Heart right ventricle (tissue), 16 donors: ENCODE measurements at regions not wholly inside any gene's neighbourhood (a gene's known extent, or its start where the extent isn't known, plus 50 kb on each side); places are given as distances from the start of the nearest gene placed in this dataset.

Experiments
- ATAC-seq, 8 donors: fragments of 200-7000 bp; cut with Tn5 transposase; one replicate each; pipeline ENCODE4 v1.9.1; 2020; ENCODE audit warnings: mild to moderate bottlenecking in 8 of 8, moderate library complexity in 8 of 8, moderate number of reproducible peaks in 1 of 8
- DNase-seq, 2 donors: peaks; one replicate each; pipeline ENCODE4 v3.0.0-alpha.2; 2020
- H3K27ac ChIP-seq, 10 donors: fragments of 200-600 bp; sonication (generic) in 2 of 10; one replicate each; pipeline versions ENCODE4 v1.5.0 to v1.8.0; 2020 to 2022; ENCODE audit warnings: mild to moderate bottlenecking in 3 of 10
- H3K27me3 ChIP-seq, 7 donors: fragments of 200-600 bp; one replicate each; pipeline ENCODE4 v1.8.0; 2021 to 2022; ENCODE audit warnings: mild to moderate bottlenecking in 2 of 7
- H3K36me3 ChIP-seq, 9 donors: fragments of 200-600 bp; sonication (generic) in 1 of 9; one replicate each; pipeline versions ENCODE4 v1.5.0 to v1.8.0; 2020 to 2022; ENCODE audit warnings: mild to moderate bottlenecking in 2 of 9
- H3K4me1 ChIP-seq, 9 donors: fragments of 200-600 bp; sonication (generic) in 1 of 9; one replicate each; pipeline versions ENCODE4 v1.5.0 to v1.8.0; 2020 to 2022; ENCODE audit warnings: mild to moderate bottlenecking in 4 of 9
- H3K4me3 ChIP-seq, 10 donors: fragments of 200-600 bp; sonication (generic) in 2 of 10; one replicate each; pipeline versions ENCODE4 v1.5.0 to v1.8.0; 2020 to 2022; ENCODE audit warnings: mild to moderate bottlenecking in 7 of 10, moderate library complexity in 2 of 10
- H3K9me3 ChIP-seq, 11 donors: fragments of 200-600 bp in 10 of 11; sonication (generic) in 2 of 11; one replicate each; pipeline versions ENCODE4 v1.5.0 to v1.8.0; 2013 to 2022; ENCODE audit warnings: mild to moderate bottlenecking in 2 of 11, control low read depth in 1 of 11, moderate library complexity in 1 of 11
- WGBS, 2 donors: extraction: QIAGEN DNeasy Blood & Tissue Kit; methylation state at CpG; one replicate each; pipeline ENCODE4 v1.1.7; 2013; ENCODE audit warnings: inconsistent platforms in 1 of 2; 5-methylcytosine and 5-hydroxymethylcytosine counted together
- intact Hi-C, 10 donors: fragments of 100-400 bp; cut with DNase I; formaldehyde crosslinking; loops; one replicate each; pipeline versions ENCODE4 v1.11.1 to v1.14.2; 2022
- TF ChIP-seq, protein P1 (sequence below), 9 donors: fragments of 200-600 bp; sonication (generic) in 2 of 9; IDR thresholded peaks; one replicate each; pipeline versions ENCODE4 v1.5.0 to v1.8.0; 2021 to 2022; ENCODE audit warnings: antibody characterized with exemption in 9 of 9, mild to moderate bottlenecking in 5 of 9, moderate library complexity in 1 of 9
- donor health status: Arrhythmogenic right ventricular cardiomyopathy.
- donor health status: ischemic (EF 13 %, LVEDD 7.1; RV severe dilation, severe dysfunction).
- donor health status: healthy with polysubstance abuse.
- donor health status: DM: no; HTN: yes; CAD: no.
- donor health status: DM: no; HTN: no; CAD: no.
- donor health status: ischemic (EF 25% LVEDD 6.9; RV normal size, moderate dysfunction).
- donor health status: ischemic (EF 25% LVEDD 5.7; RV mildly dilated, moderate dysfunction).
- donor health status: healthy.
- donor health status: DM: yes; HTN: yes; CAD: no.
- donor health status: Ischemic cardiomyopathy.
- donor health status: ischemic (EF 35%, LVEDD 5.7; RV mildly dilated, moderate dysfunction).
- donor health status: nonischemic (EF 11% LVEDD 7.7; RV severe dilation, severe dysfunction).
- donor health status: DM: yes; HTN: yes; CAD: no.
- donor health status: PGD.
- donor health status: ischemic (EF 29% LVEDD 5.4; RV normal size, mild dysfunction).
- donor health status: nonischemic (EF 23%, LVEDD 6.1; RV moderate dilation, normal function).

GRCh38 chr7:132720835-132721234, 144.6 kb upstream of the PLXNA4 start:
- Histone ChIP-seq H3K36me3 (no peaks in the 10 kb centered on the region), H3K9me3 (peaks cover 0 to 20% (median 0%) of the 10 kb centered on the region in 11 donors), H3K27ac (no peak overlapping the region), H3K27me3 (no peaks in the 10 kb centered on the region), H3K4me3 (no peak overlapping the region), H3K4me1 (no peaks in the 10 kb centered on the region)
- ATAC-seq (no peak), DNase-seq (no peak)
- TF ChIP-seq, protein P1, sequence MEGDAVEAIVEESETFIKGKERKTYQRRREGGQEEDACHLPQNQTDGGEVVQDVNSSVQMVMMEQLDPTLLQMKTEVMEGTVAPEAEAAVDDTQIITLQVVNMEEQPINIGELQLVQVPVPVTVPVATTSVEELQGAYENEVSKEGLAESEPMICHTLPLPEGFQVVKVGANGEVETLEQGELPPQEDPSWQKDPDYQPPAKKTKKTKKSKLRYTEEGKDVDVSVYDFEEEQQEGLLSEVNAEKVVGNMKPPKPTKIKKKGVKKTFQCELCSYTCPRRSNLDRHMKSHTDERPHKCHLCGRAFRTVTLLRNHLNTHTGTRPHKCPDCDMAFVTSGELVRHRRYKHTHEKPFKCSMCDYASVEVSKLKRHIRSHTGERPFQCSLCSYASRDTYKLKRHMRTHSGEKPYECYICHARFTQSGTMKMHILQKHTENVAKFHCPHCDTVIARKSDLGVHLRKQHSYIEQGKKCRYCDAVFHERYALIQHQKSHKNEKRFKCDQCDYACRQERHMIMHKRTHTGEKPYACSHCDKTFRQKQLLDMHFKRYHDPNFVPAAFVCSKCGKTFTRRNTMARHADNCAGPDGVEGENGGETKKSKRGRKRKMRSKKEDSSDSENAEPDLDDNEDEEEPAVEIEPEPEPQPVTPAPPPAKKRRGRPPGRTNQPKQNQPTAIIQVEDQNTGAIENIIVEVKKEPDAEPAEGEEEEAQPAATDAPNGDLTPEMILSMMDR (IDR thresholded peaks at IDR 0.05): no peak
- intact Hi-C loops: no loop called here
- WGBS, 2 donors: 64 to 80% methylated on average over 5 of the region's 5 CpGs

DNA sequence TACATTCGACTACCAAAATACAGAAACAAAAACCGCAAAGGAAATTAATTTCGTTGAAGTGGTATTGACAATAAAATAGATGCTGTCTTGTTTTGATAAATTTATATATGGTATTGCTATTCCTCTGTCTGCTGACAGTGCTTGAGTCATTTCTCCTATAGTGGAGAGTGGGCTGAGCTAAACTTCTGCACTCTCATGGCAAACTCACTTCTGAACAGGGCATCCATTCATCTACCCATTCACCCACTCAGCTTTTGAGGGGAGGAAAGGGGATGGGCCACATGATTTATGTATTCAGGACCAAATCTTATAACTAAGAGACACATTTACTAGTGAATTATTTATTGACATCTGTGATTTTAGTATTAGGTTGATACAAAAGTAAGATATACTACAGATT, 137.6 kb upstream of the PLXNA4 start:
- Histone ChIP-seq H3K4me1 (no peaks in the 10 kb centered on the region), H3K27ac (no peak overlapping the region), H3K36me3 (no peaks in the 10 kb centered on the region), H3K27me3 (no peaks in the 10 kb centered on the region), H3K9me3 (peaks cover 0 to 6% (median 0%) of the 10 kb centered on the region in 11 donors), H3K4me3 (no peak overlapping the region)
- no peak for DNase-seq
- TF ChIP-seq, protein P1 (IDR thresholded peaks at IDR 0.05): no peak
- intact Hi-C loops: loop anchor here in 1 of 10 donors (10.0 kb wide), 1 partner anchor 721 kb away; no protein-coding TSS in a partner anchor
- 89 to 92% methylated on average over 3 of the region's 3 CpGs for WGBS, 2 donors
- ATAC-seq: no peak

GRCh38 chr7:132709971-132710567, 133.8 kb upstream of the PLXNA4 start:
- DNase-seq (peak in 1 of 2 donors; percentile 11), ATAC-seq (no peak)
- Histone ChIP-seq H3K4me3 (no peak overlapping the region), H3K27me3 (no peaks in the 10 kb centered on the region), H3K9me3 (no peaks in the 10 kb centered on the region), H3K27ac (no peak overlapping the region), H3K36me3 (no peaks in the 10 kb centered on the region), H3K4me1 (no peaks in the 10 kb centered on the region)
- TF ChIP-seq, protein P1 (IDR thresholded peaks at IDR 0.05): peak in 8 of 9 donors; percentile 24 to 62 (median 54)
- WGBS, 2 donors: 57 to 58% methylated on average over 7 of the region's 7 CpGs
- intact Hi-C loops: loop anchor here in 2 of 10 donors (10.0 kb wide), 1 partner anchor 725 kb away; no protein-coding TSS in a partner anchor

GRCh38 chr7:132708470-132708869, 132.2 kb upstream of the PLXNA4 start:
- 87 to 97% methylated on average over 5 of the region's 5 CpGs for WGBS, 2 donors
- intact Hi-C loops: loop anchor here in 1 of 10 donors (10.0 kb wide), 1 partner anchor 726 kb away; no protein-coding TSS in a partner anchor
- H3K9me3 ChIP-seq: no peaks in the 10 kb centered on the region
- H3K27me3 ChIP-seq: no peaks in the 10 kb centered on the region
- no peak overlapping the region for H3K4me3 ChIP-seq
- no peaks in the 10 kb centered on the region for H3K36me3 ChIP-seq
- no peak for DNase-seq
- TF ChIP-seq, protein P1 (IDR thresholded peaks at IDR 0.05): no peak
- no peaks in the 10 kb centered on the region for H3K4me1 ChIP-seq
- H3K27ac ChIP-seq: no peak overlapping the region
- no peak for ATAC-seq
